CD14-positive monocyte (primary cell): ENCODE measurements at regions not wholly inside any gene's neighbourhood (a gene's known extent, or its start where the extent isn't known, plus 50 kb on each side); places are given as distances from the start of the nearest gene placed in this dataset.

Experiments used
- DNase-seq, 3 donors: peaks; one replicate each; pipeline ENCODE4 v3.0.0-alpha.2; 2011 to 2022
- H2AFZ ChIP-seq: 2 replicates; pipeline ENCODE4 v1.6.0; 2012; ENCODE audit warnings: mild to moderate bottlenecking, low read depth, low read length, inconsistent platforms; ENCODE audit not compliant: insufficient read depth, poor library complexity, severe bottlenecking
- H3K27ac ChIP-seq, 2 donors: 1 replicate in 1 of 2; 2 replicates in 1 of 2; pipeline ENCODE4 v1.5.1; 2012 to 2013; ENCODE audit warnings: low read length in 2 of 2, control low read depth in 1 of 2, inconsistent platforms in 1 of 2, low read depth in 1 of 2, mild to moderate bottlenecking in 1 of 2
- H3K27me3 ChIP-seq, 2 donors: one replicate each; pipeline versions ENCODE4 v1.6.0 to v1.6.1; 2011 to 2013; ENCODE audit warnings: low read length in 2 of 2; ENCODE audit not compliant: control insufficient read depth in 2 of 2, insufficient read depth in 2 of 2
- H3K36me3 ChIP-seq, 2 donors: replicated peaks in 1 of 2; 1 replicate in 1 of 2; 2 replicates in 1 of 2; pipeline versions ENCODE4 v1.5.1 to v1.6.1; 2012 to 2013; ENCODE audit warnings: low read length in 2 of 2, control low read depth in 1 of 2, inconsistent platforms in 1 of 2, mild to moderate bottlenecking in 1 of 2; ENCODE audit not compliant: insufficient read depth in 2 of 2, control insufficient read depth in 1 of 2
- H3K4me1 ChIP-seq, 2 donors: 1 replicate in 1 of 2; 2 replicates in 1 of 2; pipeline versions ENCODE4 v1.5.1 to v1.6.1; 2012 to 2013; ENCODE audit warnings: low read length in 2 of 2, control low read depth in 1 of 2, inconsistent platforms in 1 of 2, mild to moderate bottlenecking in 1 of 2, moderate library complexity in 1 of 2; ENCODE audit not compliant: insufficient read depth in 2 of 2, control insufficient read depth in 1 of 2
- H3K4me2 ChIP-seq: replicated peaks from 2 replicates; pipeline ENCODE3; 2012; ENCODE audit warnings: low read length, moderate library complexity, mild to moderate bottlenecking; ENCODE audit not compliant: poor library complexity, severe bottlenecking; ENCODE audit errors: extremely low read depth
- H3K4me3 ChIP-seq, 3 experiments: fragments of 200-600 bp in 1 of 3; sonication (generic) in 1 of 3; replicated peaks in 1 of 3; 1 replicate in 2 of 3; 2 replicates in 1 of 3; pipeline ENCODE4 v1.5.1; 2011 to 2013; ENCODE audit warnings: low read length in 3 of 3, mild to moderate bottlenecking in 3 of 3, control low read depth in 2 of 3, low read depth in 2 of 3, inconsistent platforms in 1 of 3, moderate library complexity in 1 of 3
- H3K79me2 ChIP-seq: 2 replicates; pipeline ENCODE4 v1.6.0; 2012; ENCODE audit warnings: mild to moderate bottlenecking, control low read depth, inconsistent platforms, low read length, moderate library complexity; ENCODE audit not compliant: insufficient read depth
- H3K9ac ChIP-seq: 2 replicates; pipeline ENCODE4 v1.6.0; 2017; ENCODE audit warnings: low read length, mild to moderate bottlenecking; ENCODE audit not compliant: insufficient read depth, poor library complexity, severe bottlenecking
- H3K9me3 ChIP-seq, 2 donors: replicated peaks in 1 of 2; 1 replicate in 1 of 2; 2 replicates in 1 of 2; pipeline versions ENCODE4 v1.5.1 to v1.6.1; 2012 to 2013; ENCODE audit warnings: low read length in 2 of 2, control low read depth in 1 of 2; ENCODE audit not compliant: control insufficient read depth in 1 of 2, insufficient read depth in 1 of 2
- H4K20me1 ChIP-seq: 2 replicates; pipeline ENCODE4 v1.6.0; 2012; ENCODE audit warnings: mild to moderate bottlenecking, low read length, control low read depth, moderate library complexity; ENCODE audit not compliant: insufficient read depth
- H3K27ac Mint-ChIP-seq, 7 donors: one replicate each; pipeline ENCODE4 v1.8.0; 2020; ENCODE audit warnings: mild to moderate bottlenecking in 7 of 7, mixed read lengths in 7 of 7, moderate library complexity in 6 of 7, inconsistent platforms in 2 of 7
- H3K27me3 Mint-ChIP-seq, 3 donors: one replicate each; pipeline ENCODE4 v1.8.0; 2021 to 2022; ENCODE audit warnings: low read depth in 3 of 3, mild to moderate bottlenecking in 3 of 3, mixed read lengths in 3 of 3, moderate library complexity in 3 of 3, inconsistent platforms in 1 of 3
- H3K36me3 Mint-ChIP-seq, 2 donors: one replicate each; pipeline ENCODE4 v1.8.0; 2020; ENCODE audit warnings: mixed read lengths in 2 of 2, inconsistent platforms in 1 of 2, mild to moderate bottlenecking in 1 of 2
- H3K4me1 Mint-ChIP-seq: one replicate; pipeline ENCODE4 v1.8.0; 2020; ENCODE audit warnings: mild to moderate bottlenecking, mixed read lengths
- H3K4me3 Mint-ChIP-seq, 2 donors: one replicate each; pipeline ENCODE4 v1.8.0; 2020; ENCODE audit warnings: mild to moderate bottlenecking in 2 of 2, mixed read lengths in 2 of 2, moderate library complexity in 1 of 2
- H3K9me3 Mint-ChIP-seq, 7 donors: one replicate each; pipeline ENCODE4 v1.8.0; 2020 to 2022; ENCODE audit warnings: mixed read lengths in 7 of 7, mild to moderate bottlenecking in 6 of 7, moderate library complexity in 6 of 7, inconsistent platforms in 2 of 7
- WGBS: methylation state at CpG from one replicate; pipeline ENCODE4 v1.1.5; 2013; ENCODE audit warnings: missing lambda C conversion rate; ENCODE audit not compliant: insufficient coverage; 5-methylcytosine and 5-hydroxymethylcytosine counted together
- intact Hi-C, 2 donors: fragments of 100-400 bp; cut with micrococcal nuclease; formaldehyde crosslinking; loops; one replicate each; pipeline versions ENCODE4 v1.15.0 to v1.15.1; 2023
- TF ChIP-seq, protein P1 (sequence below): fragments of 200-600 bp; IDR thresholded peaks from one replicate; pipeline ENCODE4 v1.8.0; 2022; ENCODE audit warnings: antibody characterized with exemption, mild to moderate bottlenecking

GRCh38 chrX:966396-967070 lies 245.9 kb downstream of the CRLF2 start:
- WGBS, result 94% methylated on average over 10 of the region's 19 CpGs
- Mint-ChIP-seq H3K36me3 (no peaks in the 10 kb centered on the region), H3K27me3 (peaks cover 12 to 29% (median 28%) of the 10 kb centered on the region in 3 donors), H3K4me3 (no peak overlapping the region), H3K9me3 (peaks cover 0 to 4% (median 0%) of the 10 kb centered on the region in 7 donors), H3K4me1 (peaks cover 10% of the 10 kb centered on the region), H3K27ac (no peak overlapping the region)
- Histone ChIP-seq H3K27ac (no peak overlapping the region), H3K4me1 (no peaks in the 10 kb centered on the region), H3K4me3 (no peak overlapping the region), H3K9me3 (no peaks in the 10 kb centered on the region), H3K79me2 (no peaks in the 10 kb centered on the region), H3K36me3 (no peaks in the 10 kb centered on the region), H3K27me3 (no peaks in the 10 kb centered on the region), H2AFZ (no peak overlapping the region), H3K4me2 (no peak overlapping the region), H4K20me1 (no peaks in the 10 kb centered on the region), H3K9ac (no peak overlapping the region)
- TF ChIP-seq, protein P1, sequence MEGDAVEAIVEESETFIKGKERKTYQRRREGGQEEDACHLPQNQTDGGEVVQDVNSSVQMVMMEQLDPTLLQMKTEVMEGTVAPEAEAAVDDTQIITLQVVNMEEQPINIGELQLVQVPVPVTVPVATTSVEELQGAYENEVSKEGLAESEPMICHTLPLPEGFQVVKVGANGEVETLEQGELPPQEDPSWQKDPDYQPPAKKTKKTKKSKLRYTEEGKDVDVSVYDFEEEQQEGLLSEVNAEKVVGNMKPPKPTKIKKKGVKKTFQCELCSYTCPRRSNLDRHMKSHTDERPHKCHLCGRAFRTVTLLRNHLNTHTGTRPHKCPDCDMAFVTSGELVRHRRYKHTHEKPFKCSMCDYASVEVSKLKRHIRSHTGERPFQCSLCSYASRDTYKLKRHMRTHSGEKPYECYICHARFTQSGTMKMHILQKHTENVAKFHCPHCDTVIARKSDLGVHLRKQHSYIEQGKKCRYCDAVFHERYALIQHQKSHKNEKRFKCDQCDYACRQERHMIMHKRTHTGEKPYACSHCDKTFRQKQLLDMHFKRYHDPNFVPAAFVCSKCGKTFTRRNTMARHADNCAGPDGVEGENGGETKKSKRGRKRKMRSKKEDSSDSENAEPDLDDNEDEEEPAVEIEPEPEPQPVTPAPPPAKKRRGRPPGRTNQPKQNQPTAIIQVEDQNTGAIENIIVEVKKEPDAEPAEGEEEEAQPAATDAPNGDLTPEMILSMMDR, result no peak
- intact Hi-C loops, result no loop called here
- DNase-seq, result no peak

DNA sequence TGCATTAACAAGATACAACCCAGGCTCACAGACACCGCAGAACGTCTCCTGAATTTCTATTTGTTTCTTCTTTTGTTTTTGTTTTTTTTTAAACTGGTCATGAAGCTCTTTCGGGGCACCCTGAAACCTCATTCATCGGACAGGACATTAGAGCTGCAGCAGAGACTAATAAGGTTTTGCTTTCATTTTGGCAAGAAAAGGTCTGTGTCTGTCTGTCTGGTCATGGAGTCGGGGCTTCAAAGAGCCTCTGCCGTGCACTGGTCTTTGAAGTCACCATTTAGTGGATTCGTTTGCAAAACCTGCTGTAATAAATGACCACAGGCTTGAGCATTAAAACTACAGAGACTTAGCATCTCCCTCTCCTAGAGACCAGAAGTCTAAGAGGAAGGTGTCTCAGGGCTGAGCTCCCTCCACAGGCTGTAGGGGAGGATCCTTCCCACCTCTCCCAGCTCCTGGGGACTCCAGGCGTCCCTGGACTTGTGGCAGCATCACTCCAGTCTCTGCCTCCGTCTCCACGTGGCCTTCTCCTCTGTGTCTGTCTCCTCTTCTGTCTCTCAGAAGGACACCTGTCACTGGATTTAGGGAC lies 247.5 kb downstream of the CRLF2 start:
- H3K9me3 Mint-ChIP-seq, result peaks cover 0 to 2% (median 0%) of the 10 kb centered on the region in 7 donors
- H3K27ac Mint-ChIP-seq, result no peak overlapping the region
- Histone ChIP-seq H3K79me2 (no peaks in the 10 kb centered on the region), H3K4me1 (no peaks in the 10 kb centered on the region), H2AFZ (peak overlapping the region; percentile 30), H3K9me3 (no peaks in the 10 kb centered on the region), H3K4me2 (no peak overlapping the region), H3K27ac (no peak overlapping the region), H4K20me1 (no peaks in the 10 kb centered on the region), H3K4me3 (peak overlapping the region in 1 of 3 experiments; percentile 13), H3K9ac (no peak overlapping the region), H3K36me3 (no peaks in the 10 kb centered on the region), H3K27me3 (no peaks in the 10 kb centered on the region)
- no peak for DNase-seq
- peak overlapping the region; percentile 53 to 65 for H3K4me3 Mint-ChIP-seq
- H3K36me3 Mint-ChIP-seq, result no peaks in the 10 kb centered on the region
- TF ChIP-seq, protein P1, result no peak
- WGBS, result 41% methylated on average over 7 of the region's 10 CpGs
- H3K27me3 Mint-ChIP-seq, result peaks cover 19 to 35% (median 34%) of the 10 kb centered on the region in 3 donors
- peaks cover 10% of the 10 kb centered on the region for H3K4me1 Mint-ChIP-seq
- intact Hi-C loops, result no loop called here
